ENCODE measurements at regions not wholly inside any gene's neighbourhood (a gene's known extent, or its start where the extent isn't known, plus 50 kb on each side); places are given as distances from the start of the nearest gene placed in this dataset.

- no peak for TF ChIP-seq CTCF (IDR thresholded peaks at IDR 0.05; ENCODE audit: unreplicated experiment in 3 of 3)
- H3K4me3 Mint-ChIP-seq = peak overlapping the region in 1 of 3 experiments; percentile 55
Observed at GRCh38 chr2:147490401-147491261, 354.2 kb upstream of the ACVR2A start.

DNA sequence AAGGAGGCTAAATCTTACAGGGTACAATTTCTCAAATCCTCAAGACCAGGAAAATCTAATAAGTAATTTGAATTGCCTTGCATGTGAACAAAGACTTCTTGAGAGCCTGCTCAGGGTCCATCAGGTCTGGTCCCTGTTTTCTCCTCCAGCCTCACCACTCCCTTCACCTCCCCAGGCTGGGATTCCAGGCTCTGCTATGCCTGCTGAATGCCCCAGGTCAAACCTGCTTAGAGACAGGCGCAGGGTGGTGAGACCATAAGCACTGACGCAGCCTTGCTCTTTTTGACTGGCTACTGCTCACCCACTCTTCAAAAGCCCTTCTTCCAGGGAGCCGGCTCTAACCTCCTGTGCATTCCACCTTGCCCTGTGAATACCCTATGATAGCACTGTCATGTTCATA is 356.4 kb upstream of the ACVR2A start:
- no peaks in the 10 kb centered on the region for H3K9me3 Mint-ChIP-seq
- no peaks in the 10 kb centered on the region for H3K27me3 Mint-ChIP-seq (ENCODE audit: low read depth)
- peaks cover 63% of the 10 kb centered on the region for H3K4me1 Mint-ChIP-seq
- TF ChIP-seq CTCF (IDR thresholded peaks at IDR 0.05; ENCODE audit: unreplicated experiment in 3 of 3) = no peak
- H3K27ac Mint-ChIP-seq = peak overlapping the region in 2 of 3 experiments; percentile 57 to 80
- H3K36me3 Mint-ChIP-seq (ENCODE audit: low read depth) = no peaks in the 10 kb centered on the region
- H3K4me3 Mint-ChIP-seq = no peak overlapping the region

More at GRCh38 chr2:147490401-147491261, 354.2 kb upstream of the ACVR2A start:
- Mint-ChIP-seq H3K27ac (peak overlapping the region; percentile 37 to 85 (median 52)), H3K27me3 (ENCODE audit: low read depth) (no peaks in the 10 kb centered on the region), H3K4me1 (peaks cover 45% of the 10 kb centered on the region), H3K36me3 (ENCODE audit: low read depth) (no peaks in the 10 kb centered on the region), H3K9me3 (no peaks in the 10 kb centered on the region)

- H3K9me3 Mint-ChIP-seq = no peaks in the 10 kb centered on the region
- peaks cover 63% of the 10 kb centered on the region for H3K4me1 Mint-ChIP-seq
Observed at GRCh38 chr2:147487978-147488289, 356.9 kb upstream of the ACVR2A start.

GRCh38 chr2:147487286-147487977 is 357.4 kb upstream of the ACVR2A start:
- peak overlapping the region in 1 of 3 experiments; percentile 19 for H3K4me3 Mint-ChIP-seq
- H3K4me1 Mint-ChIP-seq = peaks cover 63% of the 10 kb centered on the region
- H3K9me3 Mint-ChIP-seq = no peaks in the 10 kb centered on the region
- H3K27me3 Mint-ChIP-seq (ENCODE audit: low read depth) = no peaks in the 10 kb centered on the region
- TF ChIP-seq CTCF (IDR thresholded peaks at IDR 0.05; ENCODE audit: unreplicated experiment in 3 of 3) = no peak
- no peaks in the 10 kb centered on the region for H3K36me3 Mint-ChIP-seq (ENCODE audit: low read depth)
- H3K27ac Mint-ChIP-seq = peak overlapping the region; percentile 21 to 80 (median 57)

More at GRCh38 chr2:147487978-147488289, 356.9 kb upstream of the ACVR2A start:
- Mint-ChIP-seq H3K4me3 (peak overlapping the region in 1 of 3 experiments; percentile 19), H3K36me3 (ENCODE audit: low read depth) (no peaks in the 10 kb centered on the region), H3K27me3 (ENCODE audit: low read depth) (no peaks in the 10 kb centered on the region), H3K27ac (peak overlapping the region; percentile 21 to 80 (median 57))
- TF ChIP-seq CTCF (IDR thresholded peaks at IDR 0.05; ENCODE audit: unreplicated experiment in 3 of 3) = no peak

DNA sequence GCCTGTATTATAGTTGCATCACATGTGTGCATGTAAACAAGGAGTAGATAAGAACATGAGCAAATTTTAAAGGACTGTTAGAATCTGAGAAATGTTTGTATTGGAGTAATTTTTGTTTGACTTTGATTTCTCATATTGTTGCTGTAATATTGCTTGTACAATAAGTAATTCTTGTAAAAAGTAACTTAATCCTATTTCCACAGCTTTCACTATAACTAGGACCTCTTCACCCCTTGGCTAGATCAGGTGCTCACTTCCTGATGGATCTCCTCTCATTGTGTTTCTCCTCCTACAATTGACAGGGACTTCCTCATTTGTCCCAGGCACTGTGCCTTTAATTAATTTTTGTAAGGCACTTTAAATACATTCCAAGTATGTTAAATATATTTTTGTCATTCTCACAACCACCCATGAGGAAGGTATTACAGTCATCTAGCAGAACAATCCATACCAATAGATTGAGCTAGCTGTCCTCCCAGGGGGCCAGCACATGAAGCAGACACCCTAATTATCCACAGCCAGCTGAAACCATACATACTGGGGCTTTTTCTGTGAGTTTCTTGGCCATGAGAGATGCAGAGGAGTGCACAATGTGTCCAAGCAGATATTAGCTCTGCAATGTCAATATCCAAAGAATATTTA is 359.5 kb upstream of the ACVR2A start:
- Mint-ChIP-seq H3K9me3 (no peaks in the 10 kb centered on the region), H3K4me1 (peaks cover 55% of the 10 kb centered on the region), H3K27ac (peak overlapping the region in 2 of 3 experiments; percentile 27 to 40), H3K27me3 (ENCODE audit: low read depth) (no peaks in the 10 kb centered on the region), H3K4me3 (no peak overlapping the region), H3K36me3 (ENCODE audit: low read depth) (no peaks in the 10 kb centered on the region)
- no peak for TF ChIP-seq CTCF (IDR thresholded peaks at IDR 0.05; ENCODE audit: unreplicated experiment in 3 of 3)
